Peyer's patch (tissue), 4 donors: ENCODE measurements at regions not wholly inside any gene's neighbourhood (a gene's known extent, or its start where the extent isn't known, plus 50 kb on each side); places are given as distances from the start of the nearest gene placed in this dataset.
"Not testable (repeated sequence)": the region's sequence is repeated elsewhere in the genome, so short reads cannot be mapped to it uniquely, and the experiment has no call there.

Experiments used
- DNase-seq, 3 donors: peaks; one replicate each; pipeline ENCODE4 v3.0.0-alpha.2; 2017 to 2019
- H3K27ac ChIP-seq, 4 donors: fragments of 200-600 bp; sonication (generic); one replicate each; pipeline ENCODE4 v1.5.1; 2016 to 2019
- H3K27me3 ChIP-seq, 2 donors: fragments of 200-600 bp; sonication (generic); one replicate each; pipeline ENCODE4 v1.5.1; 2019
- H3K36me3 ChIP-seq, 3 donors: fragments of 200-600 bp; sonication (generic); one replicate each; pipeline ENCODE4 v1.5.1; 2016 to 2019
- H3K4me1 ChIP-seq, 4 donors: fragments of 200-600 bp; sonication (generic); one replicate each; pipeline ENCODE4 v1.5.1; 2016 to 2019
- H3K4me3 ChIP-seq, 4 donors: fragments of 200-600 bp; sonication (generic); 1 replicate in 3 of 4; 2 replicates in 1 of 4; pipeline ENCODE4 v1.5.1; 2016 to 2019; ENCODE audit warnings: mild to moderate bottlenecking in 1 of 4
- H3K9me3 ChIP-seq, 4 donors: fragments of 200-600 bp; sonication (generic); one replicate each; pipeline ENCODE4 v1.5.1; 2016 to 2019; ENCODE audit warnings: mild to moderate bottlenecking in 1 of 4
- POLR2A ChIP-seq, 2 donors: fragments of 450-650 bp; IDR thresholded peaks; one replicate each; pipeline ENCODE4 v1.5.1; 2017; ENCODE audit warnings: antibody characterized with exemption in 2 of 2, mild to moderate bottlenecking in 2 of 2, moderate library complexity in 2 of 2
- TF ChIP-seq, protein P1 (sequence below), 6 experiments: fragments of 450-650 bp in 4 of 6; fragments of 200-600 bp in 2 of 6; sonication (generic) in 1 of 6; IDR thresholded peaks; one replicate each; pipeline ENCODE4 v1.5.1; 2017 to 2019; ENCODE audit warnings: antibody characterized with exemption in 6 of 6, mild to moderate bottlenecking in 3 of 6, moderate library complexity in 1 of 6

DNA sequence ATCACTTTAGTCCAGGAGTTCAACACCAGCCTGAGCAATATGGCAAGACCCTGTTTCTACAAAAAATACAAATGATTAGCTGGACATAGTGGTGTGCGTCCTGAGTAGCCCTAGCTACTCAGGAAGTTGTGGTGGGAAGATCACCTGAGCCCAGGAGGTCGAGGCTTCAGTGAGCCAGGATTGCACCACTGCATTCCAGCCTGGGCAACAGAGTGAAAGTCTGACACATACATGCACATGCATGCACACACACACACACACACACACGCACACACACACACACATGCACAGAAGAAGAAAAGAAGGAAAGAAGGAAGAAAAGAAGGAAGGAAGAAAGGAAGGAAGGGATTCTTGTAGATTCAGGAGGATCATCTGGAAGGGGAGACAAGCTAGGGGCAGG is 104.4 kb upstream of the USP25 start:
- no peaks in the 10 kb centered on the region for H3K36me3 ChIP-seq
- no peak for DNase-seq

DNA sequence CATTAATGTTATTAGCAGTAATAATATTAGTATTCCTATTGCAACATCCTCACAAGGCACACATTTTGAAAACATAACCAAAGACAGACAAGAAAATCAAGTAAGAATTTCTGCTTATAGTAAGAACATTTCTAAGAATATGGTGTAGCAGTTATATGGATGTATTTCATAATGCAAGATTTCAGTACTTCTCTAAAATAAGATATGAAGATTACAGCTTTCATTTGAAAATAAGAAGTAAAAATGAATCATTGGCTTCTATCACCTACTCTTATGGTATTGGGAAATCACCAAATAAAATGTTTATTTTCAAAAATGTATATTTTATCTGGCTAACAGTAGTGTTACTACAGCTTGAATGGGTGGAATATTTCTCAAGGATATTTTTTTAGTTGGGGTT is 103.8 kb upstream of the USP25 start:
- Histone ChIP-seq H3K27ac (no peak overlapping the region), H3K36me3 (no peaks in the 10 kb centered on the region), H3K4me3 (no peak overlapping the region), H3K27me3 (no peaks in the 10 kb centered on the region), H3K9me3 (no peaks in the 10 kb centered on the region), H3K4me1 (no peaks in the 10 kb centered on the region)
- no peak for DNase-seq
- no peak for TF ChIP-seq POLR2A (IDR thresholded peaks at IDR 0.05)
- TF ChIP-seq, protein P1, sequence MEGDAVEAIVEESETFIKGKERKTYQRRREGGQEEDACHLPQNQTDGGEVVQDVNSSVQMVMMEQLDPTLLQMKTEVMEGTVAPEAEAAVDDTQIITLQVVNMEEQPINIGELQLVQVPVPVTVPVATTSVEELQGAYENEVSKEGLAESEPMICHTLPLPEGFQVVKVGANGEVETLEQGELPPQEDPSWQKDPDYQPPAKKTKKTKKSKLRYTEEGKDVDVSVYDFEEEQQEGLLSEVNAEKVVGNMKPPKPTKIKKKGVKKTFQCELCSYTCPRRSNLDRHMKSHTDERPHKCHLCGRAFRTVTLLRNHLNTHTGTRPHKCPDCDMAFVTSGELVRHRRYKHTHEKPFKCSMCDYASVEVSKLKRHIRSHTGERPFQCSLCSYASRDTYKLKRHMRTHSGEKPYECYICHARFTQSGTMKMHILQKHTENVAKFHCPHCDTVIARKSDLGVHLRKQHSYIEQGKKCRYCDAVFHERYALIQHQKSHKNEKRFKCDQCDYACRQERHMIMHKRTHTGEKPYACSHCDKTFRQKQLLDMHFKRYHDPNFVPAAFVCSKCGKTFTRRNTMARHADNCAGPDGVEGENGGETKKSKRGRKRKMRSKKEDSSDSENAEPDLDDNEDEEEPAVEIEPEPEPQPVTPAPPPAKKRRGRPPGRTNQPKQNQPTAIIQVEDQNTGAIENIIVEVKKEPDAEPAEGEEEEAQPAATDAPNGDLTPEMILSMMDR (IDR thresholded peaks at IDR 0.05): no peak

More for the DNA sequence above, 104.4 kb upstream of the USP25 start:
- no peaks in the 10 kb centered on the region for H3K9me3 ChIP-seq
- H3K27ac ChIP-seq: no peak overlapping the region
- no peaks in the 10 kb centered on the region for H3K4me1 ChIP-seq
- H3K27me3 ChIP-seq: no peaks in the 10 kb centered on the region
- H3K4me3 ChIP-seq: no peak overlapping the region
- TF ChIP-seq, protein P1 (IDR thresholded peaks at IDR 0.05): no peak
- TF ChIP-seq POLR2A (IDR thresholded peaks at IDR 0.05): no peak

- Histone ChIP-seq H3K36me3 (no peaks in the 10 kb centered on the region), H3K27me3 (no peaks in the 10 kb centered on the region), H3K4me1 (no peaks in the 10 kb centered on the region), H3K4me3 (no peak overlapping the region), H3K9me3 (no peaks in the 10 kb centered on the region), H3K27ac (no peak overlapping the region)
- TF ChIP-seq, protein P1 (IDR thresholded peaks at IDR 0.05): no peak
- no peak for TF ChIP-seq POLR2A (IDR thresholded peaks at IDR 0.05)
- DNase-seq: no peak
These were observed 102.8 kb upstream of the USP25 start for GRCh38 chr21:15627011-15627410.

DNA sequence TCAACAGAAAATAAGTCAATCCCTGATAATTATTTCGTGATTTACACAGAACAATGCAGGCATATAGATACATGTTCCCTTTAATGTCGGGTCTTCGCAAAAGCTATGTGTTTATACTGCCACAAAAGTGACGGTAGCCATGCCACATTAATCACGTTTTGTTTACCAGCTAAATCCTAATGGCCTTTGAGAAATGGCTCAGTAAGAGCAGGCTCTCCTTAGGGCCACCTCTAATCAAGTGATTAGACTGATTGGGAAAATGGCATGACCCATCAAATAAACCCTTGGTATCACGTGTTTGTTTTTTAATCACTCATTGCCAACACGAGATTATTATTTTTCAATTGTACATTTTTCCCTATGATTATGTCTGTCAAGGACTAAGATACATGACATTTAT is 102.0 kb upstream of the USP25 start:
- Histone ChIP-seq H3K4me3 (no peak overlapping the region), H3K36me3 (no peaks in the 10 kb centered on the region), H3K9me3 (no peaks in the 10 kb centered on the region), H3K27ac (no peak overlapping the region), H3K27me3 (no peaks in the 10 kb centered on the region), H3K4me1 (no peaks in the 10 kb centered on the region)
- TF ChIP-seq POLR2A (IDR thresholded peaks at IDR 0.05): no peak
- TF ChIP-seq, protein P1 (IDR thresholded peaks at IDR 0.05): no peak
- no peak for DNase-seq

DNA sequence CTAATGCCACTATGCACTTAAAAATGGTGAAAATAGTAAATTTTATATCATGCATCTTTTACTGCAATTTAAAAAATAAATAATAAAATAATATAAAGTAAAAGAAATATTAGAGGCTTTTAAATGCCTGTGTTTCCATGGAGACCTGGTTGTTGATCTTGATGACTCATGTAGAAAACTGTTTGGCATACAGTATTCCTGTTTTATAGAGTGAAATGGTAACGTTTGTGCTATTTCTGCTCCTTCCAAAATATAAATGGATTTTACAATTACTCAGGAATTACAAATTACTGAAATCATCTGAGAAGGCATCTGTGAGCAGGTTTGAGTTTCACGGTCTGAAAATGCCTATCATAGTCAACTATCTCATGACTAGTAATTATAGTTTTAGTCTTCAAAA is 98.4 kb upstream of the USP25 start:
- Histone ChIP-seq H3K27me3 (no peaks in the 10 kb centered on the region), H3K4me1 (no peaks in the 10 kb centered on the region), H3K9me3 (no peaks in the 10 kb centered on the region), H3K4me3 (no peak overlapping the region), H3K36me3 (no peaks in the 10 kb centered on the region), H3K27ac (no peak overlapping the region)
- no peak for DNase-seq
- TF ChIP-seq, protein P1 (IDR thresholded peaks at IDR 0.05): no peak
- no peak for TF ChIP-seq POLR2A (IDR thresholded peaks at IDR 0.05)

- not testable (repeated sequence) for DNase-seq, H3K9me3 ChIP-seq, H3K27ac ChIP-seq, H3K4me1 ChIP-seq, H3K36me3 ChIP-seq, H3K4me3 ChIP-seq, H3K27me3 ChIP-seq
These were observed 95.2 kb upstream of the USP25 start for GRCh38 chr21:15634541-15634940.
